Stomach (tissue), 4 donors: ENCODE measurements at regions not wholly inside any gene's neighbourhood (a gene's known extent, or its start where the extent isn't known, plus 50 kb on each side); places are given as distances from the start of the nearest gene placed in this dataset.

Experiments used
- CTCF ChIP-seq, 7 experiments: fragments of 450-650 bp in 4 of 7; fragments of 200-600 bp in 3 of 7; sonication (generic) in 3 of 7; IDR thresholded peaks; one replicate each; pipeline ENCODE4 v1.5.1; 2016 to 2019; ENCODE audit warnings: antibody characterized with exemption in 7 of 7, control low read depth in 2 of 7, mild to moderate bottlenecking in 1 of 7
- EP300 ChIP-seq: sonication (generic); formaldehyde crosslinking; IDR thresholded peaks from one replicate; pipeline ENCODE4 v1.6.1; 2017; ENCODE audit warnings: antibody characterized with exemption
- POLR2A ChIP-seq, 4 donors: fragments of 450-650 bp; IDR thresholded peaks; one replicate each; pipeline ENCODE4 v1.6.1; 2016; ENCODE audit warnings: antibody characterized with exemption in 4 of 4, control low read depth in 2 of 4, mild to moderate bottlenecking in 1 of 4, moderate library complexity in 1 of 4
- POLR2AphosphoS5 ChIP-seq, 3 donors: sonication (generic); formaldehyde crosslinking; IDR thresholded peaks; one replicate each; pipeline ENCODE4 v1.6.1; 2016; ENCODE audit warnings: antibody characterized with exemption in 3 of 3

DNA sequence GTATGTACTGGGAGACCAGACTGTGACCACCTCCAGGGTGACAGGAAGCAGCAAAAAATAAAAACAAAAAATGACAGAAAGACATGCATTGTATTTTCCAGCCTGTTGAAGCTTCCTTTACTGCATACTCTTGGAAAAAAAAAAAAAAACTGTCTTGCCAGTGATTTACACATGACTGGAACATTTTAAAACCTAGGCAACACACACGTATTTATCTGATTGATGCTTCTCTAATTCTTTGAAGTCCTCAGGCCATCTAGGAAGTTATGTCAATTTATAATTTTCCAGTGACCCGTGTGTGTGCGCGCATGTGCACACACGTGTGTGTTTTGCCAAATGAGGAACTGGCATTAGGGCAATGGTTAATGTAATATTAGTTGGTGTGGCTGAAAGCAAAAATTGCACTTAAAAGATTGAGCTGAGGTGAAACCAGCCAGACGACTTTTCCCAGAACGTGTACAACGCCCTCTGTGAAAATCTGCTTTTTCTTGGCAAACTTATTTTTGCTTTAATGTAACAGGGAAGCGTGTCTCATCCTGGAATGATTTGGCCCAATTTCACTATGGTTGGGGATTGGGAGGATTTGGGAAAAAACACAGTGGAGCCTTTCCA, 315.2 kb downstream of the TFAP2A start:
- no peak for TF ChIP-seq POLR2AphosphoS5 (IDR thresholded peaks at IDR 0.05)
- no peak for TF ChIP-seq CTCF (IDR thresholded peaks at IDR 0.05)
- TF ChIP-seq POLR2A (IDR thresholded peaks at IDR 0.05): no peak
- TF ChIP-seq EP300: no peak
